Lung (tissue), 11 donors: ENCODE measurements at regions not wholly inside any gene's neighbourhood (a gene's known extent, or its start where the extent isn't known, plus 50 kb on each side); places are given as distances from the start of the nearest gene placed in this dataset.

Experiments
- ATAC-seq: fragments of 200-7000 bp; cut with Tn5 transposase; one replicate; pipeline ENCODE4 v1.9.1; 2020; ENCODE audit warnings: moderate number of reproducible peaks; ENCODE audit not compliant: insufficient read depth, low FRiP score
- DNase-seq, 3 donors: peaks; one replicate each; pipeline ENCODE4 v3.0.0-alpha.2; 2013 to 2017
- H3K27ac ChIP-seq, 2 donors: one replicate each; pipeline ENCODE4 v1.5.1; 2013; ENCODE audit warnings: mild to moderate bottlenecking in 2 of 2, moderate library complexity in 2 of 2, control low read depth in 1 of 2, inconsistent platforms in 1 of 2, low read depth in 1 of 2, low read length in 1 of 2
- H3K27me3 ChIP-seq, 3 donors: one replicate each; pipeline ENCODE4 v1.5.1; 2013; ENCODE audit warnings: low read length in 2 of 3; ENCODE audit not compliant: control insufficient read depth in 3 of 3, insufficient read depth in 3 of 3
- H3K36me3 ChIP-seq, 4 donors: one replicate each; pipeline ENCODE4 v1.5.1; 2013; ENCODE audit warnings: low read length in 4 of 4, mild to moderate bottlenecking in 1 of 4, moderate library complexity in 1 of 4; ENCODE audit not compliant: control insufficient read depth in 4 of 4, insufficient read depth in 4 of 4
- H3K4me1 ChIP-seq, 5 donors: one replicate each; pipeline ENCODE4 v1.5.1; 2013; ENCODE audit warnings: low read length in 5 of 5, mild to moderate bottlenecking in 2 of 5, moderate library complexity in 1 of 5; ENCODE audit not compliant: control insufficient read depth in 5 of 5, insufficient read depth in 5 of 5
- H3K4me3 ChIP-seq: one replicate; pipeline ENCODE4 v1.5.1; 2013; ENCODE audit warnings: mild to moderate bottlenecking, control low read depth, moderate library complexity
- H3K9ac ChIP-seq, 2 donors: one replicate each; pipeline ENCODE4 v1.5.1; 2013; ENCODE audit warnings: low read length in 2 of 2, control low read depth in 1 of 2; ENCODE audit not compliant: insufficient read depth in 1 of 2
- H3K9me3 ChIP-seq, 4 donors: one replicate each; pipeline ENCODE4 v1.5.1; 2013; ENCODE audit warnings: low read length in 3 of 4, mild to moderate bottlenecking in 1 of 4, moderate library complexity in 1 of 4; ENCODE audit not compliant: control insufficient read depth in 4 of 4, insufficient read depth in 3 of 4
- CTCF ChIP-seq: IDR thresholded peaks from 2 replicates; pipeline ENCODE4 v1.5.1; 2012; ENCODE audit warnings: mild to moderate bottlenecking; ENCODE audit errors: control extremely low read depth, extremely low read depth
- WGBS, 2 donors: extraction: QIAGEN DNeasy Blood & Tissue Kit; methylation state at CpG; one replicate each; pipeline ENCODE4 v1.1.7; 2013; 5-methylcytosine and 5-hydroxymethylcytosine counted together
- donor health status: control.
- donor health status: control.
- donor health status: Bipolar disorder and iron deficiency.
- donor health status: healthy.
- donor health status: DM: yes; HTN: yes; CAD: no.

DNA sequence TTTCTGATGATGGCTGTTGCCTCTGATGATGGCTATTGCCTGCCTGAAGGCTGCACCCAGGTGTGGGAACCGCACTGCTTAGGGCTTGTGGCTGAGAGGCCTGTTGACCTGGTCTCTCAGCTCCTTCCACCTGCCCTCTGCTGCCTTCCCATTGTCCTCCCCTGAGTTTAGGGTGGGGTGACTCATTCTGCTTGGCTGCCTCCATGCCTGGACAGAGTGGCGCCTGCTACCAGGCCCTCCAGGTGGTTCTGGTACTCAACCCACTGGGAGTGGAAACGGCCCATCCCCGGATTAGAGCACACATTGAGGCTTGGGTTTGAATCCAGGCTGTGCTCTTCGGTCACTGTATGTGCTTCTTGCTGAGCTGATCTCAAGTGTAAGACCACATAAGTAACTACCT, 120.6 kb downstream of the SEM1 start:
- 89 to 90% methylated on average over 5 of the region's 5 CpGs for WGBS, 2 donors
- no peak for TF ChIP-seq CTCF
- no peak overlapping the region for H3K9ac ChIP-seq
- H3K4me3 ChIP-seq = no peak overlapping the region
- H3K36me3 ChIP-seq = no peaks in the 10 kb centered on the region
- no peaks in the 10 kb centered on the region for H3K27me3 ChIP-seq
- no peak overlapping the region for H3K27ac ChIP-seq
- ATAC-seq (no peak), DNase-seq (no peak)
- H3K4me1 ChIP-seq = peaks cover 0 to 3% (median 0%) of the 10 kb centered on the region in 5 donors
- peaks cover 0 to 3% (median 0%) of the 10 kb centered on the region in 4 donors for H3K9me3 ChIP-seq

- Histone ChIP-seq H3K9ac (no peak overlapping the region), H3K36me3 (no peaks in the 10 kb centered on the region), H3K4me3 (no peak overlapping the region), H3K4me1 (no peaks in the 10 kb centered on the region), H3K27me3 (no peaks in the 10 kb centered on the region), H3K27ac (no peak overlapping the region), H3K9me3 (peaks cover 0 to 2% (median 0%) of the 10 kb centered on the region in 4 donors)
- ATAC-seq (no peak), DNase-seq (no peak)
- no peak for TF ChIP-seq CTCF
These were observed 130.5 kb downstream of the SEM1 start for GRCh38 chr7:96579119-96579518.

DNA sequence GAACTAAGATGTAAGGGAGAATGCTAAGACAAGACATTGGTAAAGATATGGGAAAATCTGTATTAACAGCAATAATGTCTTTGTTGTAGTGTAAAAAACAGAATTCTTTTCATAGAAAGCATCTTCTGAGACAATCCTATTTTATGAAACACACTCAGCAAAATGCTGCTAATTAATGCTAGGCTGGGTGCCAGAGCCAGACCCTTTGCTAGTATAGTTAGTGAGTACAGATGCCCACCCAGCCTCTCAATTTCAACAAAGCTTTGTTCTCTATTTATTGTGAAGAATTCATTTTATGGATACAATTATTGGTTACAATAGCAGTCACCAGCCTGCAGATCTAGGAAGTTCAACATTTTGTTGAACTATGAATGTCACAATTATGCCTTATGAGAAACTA, 131.0 kb downstream of the SEM1 start:
- Histone ChIP-seq H3K27ac (no peak overlapping the region), H3K4me3 (no peak overlapping the region), H3K4me1 (no peaks in the 10 kb centered on the region), H3K9ac (no peak overlapping the region), H3K36me3 (no peaks in the 10 kb centered on the region), H3K27me3 (no peaks in the 10 kb centered on the region), H3K9me3 (peaks cover 0 to 2% (median 0%) of the 10 kb centered on the region in 4 donors)
- TF ChIP-seq CTCF = no peak
- ATAC-seq (no peak), DNase-seq (no peak)

- DNase-seq (no peak), ATAC-seq (no peak)
- Histone ChIP-seq H3K4me1 (peaks cover 0 to 2% (median 0%) of the 10 kb centered on the region in 5 donors), H3K9me3 (no peaks in the 10 kb centered on the region), H3K27ac (no peak overlapping the region), H3K36me3 (no peaks in the 10 kb centered on the region), H3K27me3 (no peaks in the 10 kb centered on the region), H3K4me3 (no peak overlapping the region), H3K9ac (no peak overlapping the region)
- TF ChIP-seq CTCF = no peak
- WGBS, 2 donors = 80 to 90% methylated on average over 3 of the region's 3 CpGs
These were observed 146.2 kb downstream of the SEM1 start for GRCh38 chr7:96563409-96563808.
